K562 (cell line): ENCODE measurements at regions not wholly inside any gene's neighbourhood (a gene's known extent, or its start where the extent isn't known, plus 50 kb on each side); places are given as distances from the start of the nearest gene placed in this dataset.

ENCODE experiments used
- ATAC-seq: fragments of 200-7000 bp; cut with Tn5 transposase; 3 replicates; pipeline ENCODE4 v1.9.1; 2020; ENCODE audit warnings: moderate library complexity
- BruUV-seq: library from RNA; stranded (reverse); fragments of 400-500 nt; replicated peaks from 2 replicates; lab custom pipeline; 2021; lab: Mats Ljungman, UMichigan
- CTCF ChIA-PET: fragments of 300-600 bp; formaldehyde crosslinking; extraction: SDS; loops from one replicate; lab custom pipeline; 2021; ENCODE audit warnings: low intra/inter-chr PET ratio; lab: Yijun Ruan, JAX
- POLR2A ChIA-PET: fragments of 300-600, 350-650 bp; sonication (Branson Sonifier 250); formaldehyde crosslinking; extraction: SDS; loops from one replicate; lab custom pipeline; 2021; ENCODE audit warnings: antibody characterized with exemption, inconsistent platforms; lab: Yijun Ruan, JAX
- DNase-seq, 4 experiments: peaks; one replicate each; pipeline versions ENCODE4 v3.0.0 to v3.0.0-alpha.2; 2011 to 2018; ENCODE audit warnings: low spot score in 3 of 4, mixed read lengths in 3 of 4; ENCODE audit errors: extremely low read depth in 1 of 4
- FAIRE-seq: peaks from 2 replicates; lab custom pipeline; 2011; peaks lifted over from hg19 to GRCh38; lab: Jason Lieb, UNC
- H2AFZ ChIP-seq: 2 replicates; pipeline ENCODE4 v1.6.0; 2011; ENCODE audit warnings: low read depth, low read length, control low read depth, inconsistent platforms
- H3K27ac ChIP-seq: fragments of 200-600 bp; 3 replicates; pipeline ENCODE4 v1.8.0; 2011; ENCODE audit warnings: low read depth, mild to moderate bottlenecking, control low read depth, inconsistent platforms, low read length, moderate library complexity, mixed read lengths; ENCODE audit errors: extremely low read depth
- H3K27me3 ChIP-seq, 2 experiments: fragments of 300-600 bp in 1 of 2; 2 replicates in 1 of 2; 3 replicates in 1 of 2; pipeline versions ENCODE4 v1.6.0 to v1.8.0; 2011; ENCODE audit warnings: inconsistent platforms in 2 of 2, low read length in 2 of 2, mild to moderate bottlenecking in 1 of 2, mixed read lengths in 1 of 2, moderate library complexity in 1 of 2; ENCODE audit not compliant: control insufficient read depth in 2 of 2, insufficient read depth in 2 of 2
- H3K36me3 ChIP-seq: fragments of 300-600 bp; 3 replicates; pipeline ENCODE4 v1.8.0; 2011; ENCODE audit warnings: mild to moderate bottlenecking, low read length, inconsistent platforms; ENCODE audit not compliant: control insufficient read depth, insufficient read depth
- H3K4me1 ChIP-seq, 2 experiments: fragments of 200-600 bp in 1 of 2; replicated peaks in 1 of 2; 2 replicates in 1 of 2; 3 replicates in 1 of 2; pipeline versions ENCODE4 v1.5.1 to v1.8.0; 2011; ENCODE audit warnings: inconsistent platforms in 2 of 2, low read length in 2 of 2, mild to moderate bottlenecking in 1 of 2, mixed read lengths in 1 of 2, moderate library complexity in 1 of 2; ENCODE audit not compliant: control insufficient read depth in 2 of 2, insufficient read depth in 2 of 2
- H3K4me2 ChIP-seq: 2 replicates; pipeline ENCODE4 v1.6.1; 2011; ENCODE audit warnings: low read length, control low read depth, inconsistent platforms, mixed read lengths; ENCODE audit not compliant: insufficient read depth
- H3K4me3 ChIP-seq: fragments of 200-600 bp; sonication (generic), shearing (Covaris generic); 2 replicates; pipeline ENCODE4 v1.5.1; 2016; ENCODE audit warnings: control low read depth, inconsistent platforms
- H3K79me2 ChIP-seq: fragments of 200-600 bp; 3 replicates; pipeline ENCODE4 v1.8.0; 2011; ENCODE audit warnings: low read length, inconsistent platforms; ENCODE audit not compliant: control insufficient read depth, insufficient read depth
- H3K9ac ChIP-seq, 2 experiments: 2 replicates each; pipeline versions ENCODE4 v1.6.0 to v1.6.1; 2011; ENCODE audit warnings: low read depth in 2 of 2, low read length in 2 of 2, control low read depth in 1 of 2, inconsistent platforms in 1 of 2, mild to moderate bottlenecking in 1 of 2, mixed read lengths in 1 of 2; ENCODE audit not compliant: insufficient read depth in 1 of 2
- H3K9me1 ChIP-seq: one replicate; pipeline ENCODE4 v1.6.0; 2011; ENCODE audit warnings: inconsistent platforms, mild to moderate bottlenecking, low read length, moderate library complexity; ENCODE audit not compliant: control insufficient read depth, insufficient read depth
- H3K9me3 ChIP-seq: replicated peaks from 2 replicates; pipeline ENCODE4 v1.5.1; 2011; ENCODE audit warnings: low read depth, low read length, inconsistent platforms; ENCODE audit not compliant: control insufficient read depth, insufficient read depth
- H4K20me1 ChIP-seq: replicated peaks from 2 replicates; pipeline ENCODE4 v1.6.1; 2011; ENCODE audit warnings: low read length, inconsistent platforms, mixed read lengths; ENCODE audit not compliant: control insufficient read depth, insufficient read depth
- CBFA2T3 ChIP-seq: fragments of 450-650 bp; IDR thresholded peaks from 2 replicates; pipeline ENCODE4 v1.6.1; 2017
- CREM ChIP-seq: IDR thresholded peaks from 2 replicates; pipeline ENCODE4 v1.6.1; 2014; ENCODE audit warnings: antibody characterized with exemption, low read depth
- HNRNPL ChIP-seq: fragments of 200-400 bp; formaldehyde crosslinking; IDR thresholded peaks from 2 replicates; pipeline ENCODE4 v1.6.1; 2017; ENCODE audit warnings: low read depth, mild to moderate bottlenecking, low read length
- SMARCC2 ChIP-seq: fragments of 450-650 bp; IDR thresholded peaks from 2 replicates; pipeline ENCODE4 v1.6.1; 2017; ENCODE audit warnings: antibody characterized with exemption, moderate library complexity, mild to moderate bottlenecking, low read depth
- SPI1 ChIP-seq: IDR thresholded peaks from 2 replicates; pipeline ENCODE4 v1.6.1; 2011; ENCODE audit warnings: low read depth, low read length, control low read depth, borderline replicate concordance
- WGBS: fragments of 100-300 bp; shearing (Covaris generic); methylation state at CpG from one replicate; pipeline ENCODE4 v1.1.6; 2016; ENCODE audit warnings: low coverage, mixed read lengths; ENCODE audit not compliant: insufficient coverage; ENCODE audit errors: missing lambda C conversion rate; 5-methylcytosine and 5-hydroxymethylcytosine counted together
- in situ Hi-C: fragments of 300-500 bp; cut with MboI; formaldehyde crosslinking; loops from 4 replicates; pipeline ENCODE4 v1.15.0; 2018; ENCODE audit warnings: inconsistent platforms, mixed read lengths
- intact Hi-C: fragments of 100-400 bp; cut with micrococcal nuclease; formaldehyde crosslinking; loops from 2 replicates; pipeline ENCODE4 v1.14.2; 2022
- TF ChIP-seq, protein P1 (sequence below), 3 experiments: IDR thresholded peaks in 2 of 3; conservative IDR thresholded peaks in 1 of 3; 2 replicates each; pipeline ENCODE4 v1.5.1; 2011 to 2012; ENCODE audit warnings: low read length in 3 of 3, mild to moderate bottlenecking in 3 of 3, control low read depth in 2 of 3, improper control_type of control experiment in 1 of 3, inconsistent platforms in 1 of 3, low read depth in 1 of 3, mixed read lengths in 1 of 3, moderate library complexity in 1 of 3; ENCODE audit not compliant: insufficient read depth in 2 of 3

DNA sequence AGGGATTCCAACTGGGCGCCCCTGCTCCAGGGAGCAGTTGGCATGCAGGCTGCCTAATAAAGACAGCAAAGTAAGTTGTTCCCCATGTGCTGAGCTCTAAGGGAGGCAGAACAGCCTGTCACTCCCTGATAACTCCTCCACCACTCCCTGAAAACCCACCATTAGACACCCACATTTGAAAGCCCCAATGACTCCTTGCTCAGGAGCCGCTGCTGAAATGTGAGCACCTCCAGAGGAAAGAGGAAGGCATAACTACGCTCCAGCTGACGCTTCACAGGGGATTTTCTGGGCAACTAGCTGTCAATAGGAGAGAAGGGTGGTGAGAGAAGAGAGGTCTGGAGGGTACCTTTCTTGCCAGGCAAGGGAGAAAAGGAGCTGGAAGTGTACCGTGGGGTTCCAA, 62.5 kb downstream of the NPY1R start:
- no peaks in the 10 kb centered on the region for H3K36me3 ChIP-seq
- peaks cover 4 to 25% of the 10 kb centered on the region in 2 experiments; a peak in 4 of 5 replicates for H3K4me1 ChIP-seq
- H3K27ac ChIP-seq: no peak overlapping the region
- peak overlapping the region; percentile 87 for H2AFZ ChIP-seq
- POLR2A ChIA-PET: no interaction called here
- TF ChIP-seq SPI1 (peak; percentile 86), CREM (peak; percentile 31; the same call in 1 of the 2 replicates), HNRNPL (no peak), CBFA2T3 (peak; percentile 49; the same call in 1 of the 2 replicates), SMARCC2 (no peak)
- TF ChIP-seq, protein P1, sequence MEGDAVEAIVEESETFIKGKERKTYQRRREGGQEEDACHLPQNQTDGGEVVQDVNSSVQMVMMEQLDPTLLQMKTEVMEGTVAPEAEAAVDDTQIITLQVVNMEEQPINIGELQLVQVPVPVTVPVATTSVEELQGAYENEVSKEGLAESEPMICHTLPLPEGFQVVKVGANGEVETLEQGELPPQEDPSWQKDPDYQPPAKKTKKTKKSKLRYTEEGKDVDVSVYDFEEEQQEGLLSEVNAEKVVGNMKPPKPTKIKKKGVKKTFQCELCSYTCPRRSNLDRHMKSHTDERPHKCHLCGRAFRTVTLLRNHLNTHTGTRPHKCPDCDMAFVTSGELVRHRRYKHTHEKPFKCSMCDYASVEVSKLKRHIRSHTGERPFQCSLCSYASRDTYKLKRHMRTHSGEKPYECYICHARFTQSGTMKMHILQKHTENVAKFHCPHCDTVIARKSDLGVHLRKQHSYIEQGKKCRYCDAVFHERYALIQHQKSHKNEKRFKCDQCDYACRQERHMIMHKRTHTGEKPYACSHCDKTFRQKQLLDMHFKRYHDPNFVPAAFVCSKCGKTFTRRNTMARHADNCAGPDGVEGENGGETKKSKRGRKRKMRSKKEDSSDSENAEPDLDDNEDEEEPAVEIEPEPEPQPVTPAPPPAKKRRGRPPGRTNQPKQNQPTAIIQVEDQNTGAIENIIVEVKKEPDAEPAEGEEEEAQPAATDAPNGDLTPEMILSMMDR (IDR thresholded peaks at IDR 0.05 in 2 of 3, conservative IDR thresholded peaks at IDR 0.05 in 1 of 3; ENCODE audit: insufficient read depth in 2 of 3, low read depth in 1 of 3, low read length in 3 of 3): peak; percentile 17 to 50 (median 26); a peak in 4 of 6 replicates
- DNase-seq: peak; percentile 28 to 65 (median 46)
- peak; percentile 84 for FAIRE-seq
- CTCF ChIA-PET: no interaction called here
- no peaks in the 10 kb centered on the region; a peak in 1 of 5 replicates for H3K27me3 ChIP-seq
- peak overlapping the region; percentile 27 to 49; a peak in 3 of 4 replicates for H3K9ac ChIP-seq
- peak overlapping the region; percentile 56 for H3K4me2 ChIP-seq
- WGBS: 15% methylated on average over 5 of the region's 5 CpGs
- BruUV-seq: no TSS peak
- H4K20me1 ChIP-seq: no peaks in the 10 kb centered on the region
- no peaks in the 10 kb centered on the region for H3K9me3 ChIP-seq
- no peaks in the 10 kb centered on the region for H3K79me2 ChIP-seq
- H3K9me1 ChIP-seq: no peaks in the 10 kb centered on the region
- peak; percentile 84 for ATAC-seq
- H3K4me3 ChIP-seq: no peak overlapping the region
- in situ Hi-C loops (no loop called here), intact Hi-C loops (loop anchor here (5.0 kb wide), 1 partner anchor 73 kb away; no protein-coding TSS in a partner anchor)
